ENCODE measurements at regions not wholly inside any gene's neighbourhood (a gene's known extent, or its start where the extent isn't known, plus 50 kb on each side); places are given as distances from the start of the nearest gene placed in this dataset.
"Not testable (repeated sequence)": the region's sequence is repeated elsewhere in the genome, so short reads cannot be mapped to it uniquely, and the experiment has no call there.

DNA sequence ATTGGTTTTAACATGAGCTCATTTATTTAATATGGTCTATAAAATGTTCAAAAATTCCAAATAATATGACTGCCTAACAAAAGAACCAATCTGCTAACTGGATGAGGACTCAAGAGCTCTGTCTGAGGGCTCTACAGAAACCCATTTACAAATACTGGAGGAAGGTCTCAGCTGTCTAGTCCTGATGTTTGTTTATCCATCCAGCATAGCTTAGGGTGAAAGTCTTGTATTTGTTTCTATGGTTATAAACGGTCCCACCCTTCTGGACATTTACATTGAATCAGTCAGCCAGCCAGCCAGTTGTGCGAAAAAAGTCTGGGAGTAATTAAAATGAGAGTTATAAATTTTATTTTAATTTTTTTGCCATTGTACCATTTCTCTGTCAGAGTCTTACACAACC is 220.7 kb downstream of the BMP4 start:
- no peak for DNase-seq

DNA sequence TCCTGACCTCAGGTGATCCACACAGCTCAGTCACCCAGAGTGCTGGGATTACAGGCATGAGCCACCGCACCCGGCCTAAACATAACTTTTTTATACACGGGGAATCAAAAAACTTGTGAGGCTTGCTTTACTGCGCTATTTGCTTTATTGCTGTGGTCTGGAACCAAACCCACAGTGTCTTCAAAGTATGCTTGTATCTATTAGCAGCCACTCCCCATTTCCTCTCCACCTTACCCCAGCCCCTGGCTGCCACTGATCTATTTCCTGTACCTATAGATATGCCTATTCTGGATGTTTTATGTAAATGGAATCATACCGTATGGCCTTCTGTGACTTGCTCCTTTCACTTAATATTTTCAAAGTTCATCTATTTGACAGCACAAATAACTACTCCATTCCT is 233.4 kb downstream of the BMP4 start:
- no peak for DNase-seq

DNA sequence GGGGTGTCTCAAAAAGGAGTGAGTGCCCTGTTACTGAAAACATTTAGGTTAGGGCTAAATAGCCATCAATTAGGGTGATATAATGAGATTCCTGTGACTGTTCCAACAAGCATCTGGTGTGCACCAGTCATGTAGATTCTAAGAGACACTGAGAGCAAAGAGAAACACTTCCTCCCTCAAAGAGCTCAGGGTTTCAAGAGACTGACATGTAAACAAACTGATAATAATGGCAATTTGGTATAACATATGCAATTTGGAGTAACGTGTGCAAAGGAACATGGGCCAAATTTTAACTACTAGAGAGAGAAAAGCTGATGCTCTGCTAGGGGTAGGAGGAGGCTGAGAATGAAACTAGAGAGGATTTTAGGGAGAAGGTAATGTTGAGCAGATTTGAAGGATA is 237.1 kb downstream of the BMP4 start:
- no peak for DNase-seq

DNA sequence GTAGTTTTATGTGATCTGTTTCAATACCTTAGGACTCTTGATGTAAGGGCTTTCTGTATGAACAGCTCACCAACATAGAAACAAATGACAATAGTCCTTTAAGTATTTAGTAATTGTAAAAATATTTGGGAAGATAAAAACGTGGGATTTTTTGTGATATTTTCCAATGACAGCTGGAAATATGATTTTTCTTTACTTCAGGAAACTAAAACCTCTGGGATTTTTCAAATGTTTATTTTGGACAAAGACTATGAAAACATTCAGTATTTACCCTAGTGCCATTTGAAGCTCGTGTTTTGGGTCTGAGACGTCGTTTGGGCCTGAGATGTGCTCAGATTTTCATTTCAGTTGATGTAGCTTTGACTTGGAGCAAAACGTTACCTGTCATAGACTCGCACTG is 240.0 kb downstream of the BMP4 start:
- no peak for DNase-seq

DNA sequence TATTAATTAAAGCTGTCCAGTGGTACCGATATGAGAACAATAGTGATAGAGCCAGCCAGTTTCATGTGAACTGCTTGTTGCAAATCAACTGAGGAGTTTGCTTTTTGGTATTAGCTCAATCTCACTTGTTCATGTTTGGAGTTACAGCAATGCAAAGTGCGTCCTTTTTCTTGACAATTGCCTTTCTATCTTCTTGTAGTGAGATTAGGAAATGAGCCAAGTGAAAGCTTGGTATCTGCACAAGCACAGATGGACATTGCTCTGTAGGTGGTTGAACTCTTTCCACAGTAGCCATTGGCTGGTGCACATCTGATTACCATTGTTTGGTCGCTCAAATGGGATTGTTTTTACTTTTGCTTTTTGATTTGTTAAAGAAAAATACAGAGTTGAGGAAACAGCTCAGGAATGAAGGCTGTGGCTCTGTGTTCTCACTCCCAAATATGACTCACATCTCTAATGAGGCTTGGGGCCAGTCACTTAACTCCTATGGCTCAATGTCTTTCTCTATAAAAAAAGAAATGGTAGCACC is 241.4 kb downstream of the BMP4 start:
- no peak for DNase-seq

DNA sequence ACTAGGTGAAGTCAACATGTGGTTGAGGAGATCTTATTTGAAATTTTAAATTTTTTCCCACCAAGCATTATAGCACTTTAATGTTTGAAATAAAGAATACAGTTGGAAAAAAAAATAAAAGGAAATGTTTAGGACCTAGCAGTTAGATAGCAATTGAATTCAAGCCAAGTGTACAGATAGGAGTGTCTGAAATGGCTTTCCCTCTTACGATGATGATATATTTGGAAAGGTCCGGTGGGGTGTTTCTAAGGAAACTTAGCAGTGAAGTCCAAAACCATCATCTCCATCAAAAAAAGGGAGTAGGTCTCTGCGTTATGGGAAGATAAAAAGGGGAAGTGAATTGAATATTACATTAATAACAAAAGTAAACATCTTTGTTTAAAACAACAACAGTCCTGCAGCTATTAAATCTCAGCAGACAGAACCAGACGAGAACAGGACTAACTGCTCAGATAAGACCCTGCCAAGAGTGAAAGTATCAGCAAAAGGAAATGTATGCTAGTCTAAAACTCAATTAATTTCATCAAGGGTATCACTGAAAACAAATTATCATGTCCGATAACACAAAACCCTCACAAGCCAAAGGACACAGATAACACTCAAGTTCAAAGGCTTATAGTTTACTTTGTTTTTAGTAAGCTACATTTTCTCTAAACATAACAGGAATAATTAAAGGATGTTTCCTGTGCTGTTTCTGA is 242.0 kb downstream of the BMP4 start:
- no peak for DNase-seq

DNA sequence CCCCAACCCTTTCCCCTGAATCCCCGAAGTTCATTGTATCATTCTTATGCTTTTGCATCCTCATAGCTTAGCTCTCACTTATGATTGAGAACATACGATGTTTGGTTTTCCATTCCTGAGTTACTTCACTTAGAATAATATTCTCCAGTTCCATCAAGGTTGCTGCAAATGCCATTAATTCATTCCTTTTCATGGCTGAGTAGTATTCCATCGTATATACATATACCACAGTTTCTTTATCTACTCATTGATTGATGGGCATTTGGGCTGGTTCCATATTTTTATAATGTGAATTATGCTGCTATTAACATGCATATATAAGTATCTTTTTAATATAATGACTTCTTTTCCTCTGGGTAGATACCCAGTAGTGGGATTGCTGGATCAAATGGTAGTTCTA is 243.7 kb downstream of the BMP4 start:
- not testable (repeated sequence) for DNase-seq

DNA sequence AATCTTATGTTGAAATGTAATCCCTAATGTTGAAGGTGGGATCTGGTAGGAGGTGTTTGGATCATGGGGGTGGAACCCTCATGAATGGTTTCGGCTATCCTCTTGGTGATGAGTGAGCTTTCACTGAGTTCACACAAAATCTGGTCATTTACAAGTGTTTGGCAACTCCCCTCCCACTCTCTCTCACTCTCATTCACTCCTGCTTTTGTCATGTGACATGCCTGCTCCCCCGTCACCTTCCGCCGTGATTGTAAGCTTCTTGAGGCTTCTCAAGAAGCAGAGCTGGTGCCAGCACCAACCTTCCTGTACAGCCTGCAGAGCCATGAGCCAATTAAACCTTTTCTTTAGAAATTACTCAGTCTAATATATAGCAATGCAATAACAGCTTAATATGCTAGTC is 245.4 kb downstream of the BMP4 start:
- no peak for DNase-seq

DNA sequence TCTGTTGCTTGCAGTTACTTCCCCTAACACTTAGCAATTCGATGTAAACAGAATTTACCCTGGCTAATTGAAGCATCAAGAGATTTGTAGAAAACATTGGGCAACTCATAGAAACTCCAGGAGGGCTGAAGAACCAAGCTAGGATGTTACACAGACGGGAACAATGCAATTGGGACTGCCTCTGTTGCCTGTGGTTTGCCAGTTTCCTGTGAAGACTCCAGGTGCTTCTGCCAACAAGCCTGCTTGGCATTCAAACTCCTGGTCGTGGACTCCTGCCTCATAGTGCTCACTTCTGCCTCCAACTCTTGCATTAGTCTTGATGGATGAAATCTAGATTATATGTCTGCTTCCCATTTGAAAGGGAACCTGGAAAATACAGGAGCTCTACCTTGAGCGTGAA is 246.0 kb downstream of the BMP4 start:
- no peak for DNase-seq

DNA sequence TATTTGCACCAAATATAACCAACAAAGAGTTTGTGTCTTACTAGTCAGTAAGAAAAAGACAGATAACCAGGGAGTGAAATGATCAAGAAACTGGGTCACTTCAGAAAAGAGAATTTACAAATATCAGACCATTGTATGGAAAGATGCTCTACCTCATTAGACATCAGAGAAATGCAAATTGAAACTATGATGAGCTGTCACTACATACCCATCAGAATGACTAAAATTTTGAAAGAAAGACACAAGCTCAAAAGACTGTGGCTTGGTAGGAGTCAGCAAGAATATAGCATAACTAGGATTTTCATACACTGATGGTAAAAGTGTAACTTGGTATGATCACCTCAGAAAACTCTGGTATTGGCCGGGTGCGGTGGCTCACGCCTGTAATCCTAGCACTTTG is 247.2 kb downstream of the BMP4 start:
- DNase-seq: no peak

DNA sequence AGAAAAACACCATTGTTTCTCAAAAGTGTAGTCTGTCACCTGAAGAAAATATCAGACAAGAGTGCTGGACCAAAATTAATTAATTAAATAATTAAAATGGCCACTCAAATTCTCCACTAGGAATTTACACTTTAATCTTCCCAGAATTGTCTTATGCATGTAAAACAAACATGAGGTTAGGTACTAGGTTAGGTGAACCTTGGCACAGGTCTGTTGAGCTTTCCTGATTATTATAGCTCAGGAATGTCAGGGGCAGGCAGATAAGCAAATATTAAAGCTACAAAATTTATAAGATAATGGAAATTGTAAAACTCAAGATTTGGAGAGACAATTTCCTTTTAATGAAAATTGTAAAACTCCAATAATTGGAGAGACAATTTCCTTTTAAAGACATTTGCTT is 253.2 kb downstream of the BMP4 start:
- DNase-seq: no peak

DNA sequence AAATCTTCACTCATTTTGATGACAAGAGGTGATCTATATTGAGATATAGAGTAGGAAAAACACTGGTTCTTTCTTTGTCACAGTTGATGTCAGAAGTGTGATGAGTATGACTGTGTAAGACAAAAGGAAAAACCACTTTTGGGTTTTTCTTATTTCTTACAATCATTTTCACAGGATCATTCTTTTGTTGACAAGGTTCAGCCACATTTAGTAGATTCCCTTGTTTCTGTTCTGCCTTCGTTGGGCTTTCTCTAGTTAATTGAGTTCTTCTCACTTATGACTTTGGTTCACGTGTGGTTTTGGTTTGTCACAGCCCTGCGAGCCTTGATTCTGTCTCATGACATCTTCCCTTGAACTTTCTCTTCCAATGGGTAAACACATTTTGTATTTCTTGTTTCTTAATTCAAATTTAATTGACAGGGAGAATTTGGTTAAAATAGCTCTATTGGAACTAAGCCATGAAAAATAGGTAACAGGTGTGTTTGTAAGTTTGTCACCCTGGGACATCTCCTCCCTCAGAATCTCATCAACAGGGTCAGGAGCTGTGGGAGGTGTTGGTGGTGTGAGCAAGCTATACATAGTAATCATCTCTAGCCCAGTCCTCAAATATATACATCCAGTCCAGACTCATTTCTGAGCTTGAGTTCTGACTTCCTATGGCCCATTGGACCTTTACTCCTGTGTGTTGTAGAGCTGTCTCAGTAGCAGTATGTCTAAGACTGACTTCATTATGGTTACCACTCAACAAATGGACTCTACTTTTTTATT is 255.3 kb downstream of the BMP4 start:
- no peak for DNase-seq

DNA sequence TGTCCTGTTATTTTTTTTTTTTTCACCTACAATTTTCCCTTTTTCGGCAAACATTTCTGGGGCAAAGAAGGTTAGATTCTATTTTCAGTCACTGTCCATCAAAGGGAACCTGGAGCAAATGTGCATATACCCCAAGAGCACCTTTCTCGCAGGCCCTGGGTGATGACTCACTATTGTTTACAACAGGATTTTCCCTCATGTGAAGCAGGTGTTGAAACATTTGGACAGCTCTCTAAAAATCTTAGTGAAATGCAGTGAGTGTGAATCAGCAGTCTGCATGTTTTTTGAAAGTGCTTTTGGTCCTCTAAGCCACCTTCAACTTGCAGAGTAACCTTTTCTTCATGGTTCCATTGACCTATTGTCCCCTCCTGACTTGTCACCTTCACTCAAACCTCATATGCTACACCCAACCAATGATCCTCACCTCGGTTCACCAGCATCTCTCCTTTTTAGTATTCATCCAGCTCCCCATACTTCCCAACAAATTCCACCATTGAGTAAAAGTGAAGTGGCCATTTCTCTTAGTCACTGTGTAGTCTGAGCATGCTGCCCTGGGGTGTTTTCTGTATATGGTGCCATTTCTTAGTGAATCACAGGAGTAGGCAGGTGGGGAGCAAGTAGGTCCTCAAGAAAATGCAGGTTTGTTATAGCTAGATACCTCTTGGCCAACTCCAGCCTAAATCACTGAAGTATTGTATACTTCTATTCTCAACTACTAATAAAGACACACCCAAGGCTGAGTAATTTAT is 260.2 kb downstream of the BMP4 start:
- DNase-seq: peak; percentile 74 to 84

DNA sequence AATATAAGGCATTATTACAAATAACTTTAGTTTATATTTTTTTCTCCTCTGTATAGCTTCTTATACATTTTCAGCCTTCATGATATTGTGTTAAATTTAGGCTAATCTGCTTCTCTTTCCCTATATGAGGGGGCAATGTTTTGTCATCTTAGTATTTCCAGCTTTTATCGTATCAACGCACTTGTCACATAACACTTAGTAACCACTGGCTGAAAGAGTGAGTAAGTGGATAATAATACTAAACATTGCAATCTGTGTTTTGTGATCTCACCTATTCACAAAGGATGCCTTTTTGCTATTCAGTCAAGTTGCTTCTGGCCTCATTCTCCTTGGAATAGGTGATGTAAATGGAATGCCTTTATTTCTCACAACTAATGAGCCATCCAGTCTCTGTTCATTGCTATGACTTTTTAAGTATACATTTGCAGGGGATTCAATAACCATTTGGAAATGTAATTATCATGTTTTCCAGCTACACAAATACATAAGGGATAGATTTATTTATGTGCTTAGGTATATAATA is 260.9 kb downstream of the BMP4 start:
- DNase-seq: no peak

DNA sequence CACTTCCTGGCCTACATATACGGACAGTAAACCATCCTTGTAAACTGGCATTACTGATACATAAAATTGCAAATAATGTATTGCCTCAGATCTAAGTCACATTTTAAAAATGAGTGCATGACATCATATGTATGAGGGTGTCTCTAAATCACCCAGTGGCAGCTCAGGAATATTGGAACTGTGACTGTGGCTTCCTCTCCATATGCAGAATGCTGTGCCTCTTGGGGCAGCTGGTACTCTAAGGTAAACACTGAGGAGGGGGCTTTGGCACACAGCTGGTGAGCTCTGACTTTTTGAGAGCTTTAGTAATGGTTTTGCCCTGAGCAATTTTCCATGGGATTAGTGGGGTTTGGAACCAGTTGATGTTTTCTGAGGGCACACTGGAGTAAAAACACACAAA is 263.7 kb downstream of the BMP4 start:
- peak; percentile 78 to 86 for DNase-seq

DNA sequence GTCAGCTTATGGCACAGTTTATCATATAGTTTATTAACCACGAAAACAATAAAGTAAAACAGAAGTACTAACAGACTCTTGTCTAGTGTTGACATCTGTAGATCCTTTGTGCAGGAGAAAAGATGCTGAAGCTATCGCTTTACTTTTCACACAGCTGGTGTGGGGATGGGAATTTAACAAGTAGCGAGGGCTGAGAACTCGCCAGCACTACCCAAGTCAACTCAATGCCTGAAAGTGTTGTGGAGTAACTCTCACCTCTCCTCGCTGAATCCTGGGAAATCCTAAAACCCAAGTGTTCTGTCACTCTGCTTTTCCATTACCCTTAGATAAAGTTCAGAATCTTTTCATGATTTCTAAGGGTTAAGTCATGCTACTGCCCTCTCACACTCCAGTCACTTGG is 264.2 kb downstream of the BMP4 start:
- DNase-seq: peak; percentile 31 to 50

DNA sequence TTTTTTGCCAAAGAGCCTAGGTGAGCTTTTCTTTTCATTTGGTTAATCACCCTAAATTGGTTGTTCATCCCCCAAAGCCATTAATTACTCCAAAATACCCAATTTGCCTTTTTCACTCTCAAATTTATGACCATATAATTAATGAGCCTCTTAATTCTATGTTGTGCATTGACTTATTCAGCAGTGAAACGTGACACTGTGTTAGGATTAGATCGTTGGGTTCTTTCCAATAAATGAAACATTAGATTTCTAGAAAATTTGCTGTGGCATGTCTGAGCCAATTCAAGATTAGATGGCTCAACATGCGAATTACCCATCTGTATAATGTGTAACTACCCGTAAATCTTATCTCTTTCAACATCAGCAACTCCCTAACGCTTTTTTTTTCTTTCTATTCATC is 273.4 kb downstream of the BMP4 start:
- no peak for DNase-seq

DNA sequence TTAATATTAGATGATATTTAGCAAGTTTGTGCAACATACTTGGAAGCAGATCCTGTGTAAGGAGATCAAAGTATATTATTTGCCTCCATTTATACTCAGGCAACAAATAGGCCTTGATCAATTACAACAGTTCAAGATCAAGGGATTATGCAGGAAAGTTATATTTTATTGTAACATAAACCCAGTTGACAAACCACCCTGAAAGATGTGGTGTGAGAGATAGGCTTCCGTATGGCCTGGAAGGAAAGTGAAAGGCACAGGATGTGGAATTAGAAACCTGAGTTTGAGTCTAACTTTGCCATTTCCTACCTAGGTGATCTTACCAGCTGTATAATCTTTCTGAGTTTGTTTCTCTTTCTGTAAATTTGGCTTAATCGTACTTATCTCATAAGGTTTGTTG is 284.1 kb downstream of the BMP4 start:
- DNase-seq: no peak

DNA sequence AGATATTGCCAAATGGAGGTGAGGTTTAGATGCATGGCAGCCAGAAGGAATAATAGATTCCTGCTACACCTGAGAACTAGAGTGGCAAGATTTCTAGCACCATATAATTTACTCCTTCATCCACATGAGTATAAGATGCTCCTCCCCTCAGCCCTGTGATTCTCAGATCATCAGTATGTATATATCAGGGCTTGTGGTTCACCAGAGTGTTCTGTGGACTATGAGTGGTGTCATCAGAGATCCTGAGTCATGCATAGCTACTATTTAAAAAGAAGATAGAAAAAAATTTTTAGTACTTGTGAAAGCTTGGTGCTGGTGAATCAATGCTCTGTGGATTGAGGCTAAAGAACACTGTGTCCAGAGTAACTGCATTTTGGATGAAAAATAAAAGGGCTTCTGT is 285.9 kb downstream of the BMP4 start:
- DNase-seq: no peak

DNA sequence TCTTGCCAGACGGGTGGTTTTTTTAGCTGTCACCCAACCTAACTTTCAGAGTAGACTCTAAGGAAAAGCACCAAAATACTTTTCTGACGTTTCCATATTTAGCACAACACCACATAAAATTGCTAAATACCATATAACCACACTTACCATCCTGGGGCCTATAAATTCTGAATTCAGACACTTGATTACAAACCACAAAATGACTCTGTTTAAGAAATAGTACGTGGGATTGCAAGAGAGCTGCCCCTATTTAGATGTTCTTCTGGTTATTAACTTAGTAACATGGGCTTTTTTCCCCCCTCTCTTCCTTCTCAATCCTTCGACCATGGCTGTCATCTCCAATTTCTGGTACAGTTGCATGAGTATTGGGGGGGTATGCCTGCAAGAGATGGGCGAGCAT is 287.7 kb downstream of the BMP4 start:
- no peak for DNase-seq

DNA sequence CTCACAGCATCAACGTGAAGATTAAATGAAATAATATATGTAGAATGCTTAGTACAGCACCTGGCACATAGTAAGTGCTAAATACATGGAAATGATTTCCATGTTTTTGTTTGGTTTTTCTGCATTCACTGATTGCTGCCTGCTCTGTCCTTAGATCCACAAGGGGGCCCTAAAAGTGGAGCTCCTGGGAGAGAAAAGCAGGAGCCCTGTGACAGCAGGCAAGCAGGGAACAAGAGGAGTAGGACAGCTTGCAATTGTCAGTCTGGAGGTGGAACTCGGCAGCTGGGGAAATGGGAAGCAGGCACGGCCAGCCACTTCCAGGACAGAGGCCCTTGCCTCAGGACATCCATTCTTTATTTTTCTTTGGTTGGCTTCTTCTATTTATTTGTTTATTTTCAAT is 292.9 kb downstream of the BMP4 start:
- peak; percentile 61 to 72 for DNase-seq

DNA sequence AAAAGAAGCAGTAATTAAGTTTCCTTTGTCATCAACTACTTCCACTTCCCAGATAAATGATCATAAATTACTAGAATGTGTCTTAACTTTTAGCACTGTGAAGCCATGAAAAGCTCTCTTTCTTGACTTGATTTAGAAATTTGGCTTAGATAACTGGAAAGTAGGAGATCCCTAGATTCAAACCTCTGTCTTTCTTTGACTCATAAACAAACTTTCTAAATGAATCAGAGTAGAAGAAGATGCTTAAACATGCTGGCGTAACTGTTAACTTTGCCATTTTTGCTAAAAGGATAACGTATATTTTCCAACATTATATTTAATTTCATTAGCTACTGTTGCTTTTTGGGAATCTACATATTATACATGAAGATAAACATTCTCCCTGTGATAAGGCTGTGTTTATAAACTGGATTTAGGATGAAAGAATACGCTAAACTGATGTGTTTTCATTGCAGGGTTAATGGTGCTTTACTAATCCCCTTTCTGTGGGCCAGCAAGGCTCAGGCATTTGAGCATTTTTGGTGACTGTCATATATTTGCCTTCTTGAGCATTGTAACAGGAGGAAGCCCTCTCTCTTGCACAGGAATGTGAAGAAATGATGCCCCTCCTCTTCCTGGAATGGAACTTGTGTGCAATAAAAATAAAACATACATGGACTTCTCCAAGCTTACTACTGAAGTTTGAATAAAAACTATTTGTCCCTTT is 301.4 kb downstream of the BMP4 start:
- DNase-seq: no peak

DNA sequence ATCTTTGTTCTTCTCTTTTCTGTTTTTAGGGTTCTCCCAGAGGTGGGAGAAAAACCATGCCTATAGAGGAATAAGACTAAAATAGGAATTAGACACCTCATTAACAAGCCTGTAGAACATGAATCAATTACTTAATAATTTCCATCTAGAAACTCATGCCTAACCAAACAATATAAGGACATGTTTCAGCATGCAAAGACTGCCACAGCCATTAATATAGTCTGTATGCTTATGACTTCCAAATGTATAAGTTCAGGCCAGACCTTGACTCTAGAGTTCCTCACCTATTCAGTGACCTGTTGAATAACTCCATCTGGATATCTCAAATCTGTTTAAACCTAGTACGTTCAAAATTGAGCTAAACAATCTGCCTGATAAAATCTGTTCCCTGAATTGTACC is 304.6 kb downstream of the BMP4 start:
- no peak for DNase-seq
